ENCODE measurements at regions not wholly inside any gene's neighbourhood (a gene's known extent, or its start where the extent isn't known, plus 50 kb on each side); places are given as distances from the start of the nearest gene placed in this dataset.
"Not testable (repeated sequence)": the region's sequence is repeated elsewhere in the genome, so short reads cannot be mapped to it uniquely, and the experiment has no call there.

DNA sequence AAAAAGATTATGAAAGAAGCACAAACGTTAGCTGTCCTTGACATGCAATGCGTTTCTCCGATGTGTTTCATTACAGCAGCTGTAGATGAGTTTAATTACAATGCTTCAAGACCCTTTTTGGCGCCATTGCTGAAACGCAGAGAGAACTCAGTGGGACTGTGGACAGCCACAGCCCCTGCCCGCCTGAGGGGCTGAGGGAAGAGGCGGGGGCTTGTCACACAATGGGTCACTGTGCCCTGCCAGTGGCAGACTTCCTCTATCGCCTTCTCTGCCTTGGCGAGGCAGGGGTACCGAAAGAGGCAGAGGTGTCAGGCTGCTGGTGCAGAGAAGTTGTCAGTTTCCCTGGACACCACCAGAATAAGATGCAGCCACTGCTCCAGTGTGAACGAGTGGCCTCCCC is 252.0 kb downstream of the NR2F2 start:
- no peak for DNase-seq (ENCODE audit: low read depth)

DNA sequence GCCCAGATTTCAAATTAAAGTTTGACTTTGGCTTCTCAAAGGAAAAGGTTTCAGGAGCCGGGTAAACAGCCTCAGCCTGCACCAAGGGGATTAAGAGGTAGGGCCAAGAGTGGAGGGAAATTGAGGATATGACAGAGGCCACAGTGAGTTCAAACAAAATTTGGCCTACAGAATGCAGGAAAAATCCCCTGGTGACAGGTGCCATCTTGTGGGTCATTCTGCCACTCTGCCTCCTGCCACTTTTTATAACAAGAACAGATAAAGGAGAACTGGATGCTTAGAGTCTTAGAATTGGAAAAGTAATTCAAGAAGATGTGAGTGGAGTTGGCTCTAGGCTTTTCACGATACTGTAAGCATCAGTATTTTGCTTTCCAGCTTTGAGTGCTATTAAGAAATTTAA is 253.2 kb downstream of the NR2F2 start:
- no peak for DNase-seq (ENCODE audit: low read depth)

DNA sequence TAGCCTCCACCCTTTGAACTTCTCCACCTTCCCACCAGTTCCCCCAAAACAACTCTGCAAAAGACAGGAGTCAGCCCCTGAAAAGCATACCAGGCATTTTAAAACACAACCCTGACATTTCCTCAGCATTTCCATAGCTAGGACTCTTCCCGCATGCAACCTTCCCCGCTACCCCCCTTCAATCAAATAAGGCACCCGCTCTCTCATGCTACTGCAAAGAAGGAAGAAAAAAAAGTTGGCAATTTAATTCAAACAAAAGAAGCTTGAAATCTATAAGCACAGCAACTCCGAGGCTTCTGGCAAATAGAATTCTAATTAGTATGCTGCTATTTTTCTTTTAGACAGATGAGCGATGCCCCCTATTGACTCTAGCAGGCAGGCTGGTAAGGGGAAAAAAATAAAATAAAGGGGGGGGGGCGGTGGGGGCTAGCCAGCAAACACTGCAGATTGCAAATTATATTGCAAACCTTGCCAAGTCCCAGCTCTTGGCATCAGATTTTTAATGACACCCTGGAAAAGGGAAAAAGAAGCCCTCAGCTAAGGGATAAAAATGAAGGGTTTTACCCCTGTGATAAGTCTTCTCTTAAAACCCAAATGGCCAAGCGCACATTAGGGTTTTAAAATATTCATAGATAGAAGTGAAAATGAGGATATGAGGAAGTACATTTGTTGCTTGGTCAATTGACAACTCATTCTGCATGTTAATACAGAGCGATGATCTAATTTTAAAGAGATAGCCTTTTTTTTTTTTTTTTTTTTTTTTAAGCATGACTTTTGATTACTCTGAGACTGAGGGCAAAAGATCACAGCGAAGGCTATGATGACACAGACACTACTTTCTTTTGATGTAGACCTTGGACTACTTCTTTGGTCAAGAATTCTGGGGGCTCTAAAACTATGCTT is 255.2 kb downstream of the NR2F2 start:
- no peak for DNase-seq (ENCODE audit: low read depth)

DNA sequence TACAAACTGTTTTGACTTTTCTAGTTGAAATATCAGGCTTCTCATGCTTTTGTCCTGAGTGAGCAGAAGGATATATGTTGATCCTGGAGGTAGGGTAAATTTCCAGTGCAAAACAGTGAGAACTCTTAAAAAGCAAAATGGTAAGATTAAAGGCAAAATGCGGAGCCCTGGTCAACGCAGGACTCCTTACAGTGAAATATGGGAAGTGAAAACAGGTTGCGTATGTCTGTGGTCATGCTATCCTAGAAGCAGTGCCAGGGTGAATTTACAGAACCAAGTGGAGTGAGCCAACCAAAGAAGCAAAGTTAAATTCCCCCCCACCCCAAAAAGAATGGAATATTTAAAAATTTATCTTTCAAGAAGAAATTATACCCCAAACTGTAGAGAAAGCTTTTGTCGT is 256.4 kb downstream of the NR2F2 start:
- DNase-seq (ENCODE audit: low read depth) = no peak

DNA sequence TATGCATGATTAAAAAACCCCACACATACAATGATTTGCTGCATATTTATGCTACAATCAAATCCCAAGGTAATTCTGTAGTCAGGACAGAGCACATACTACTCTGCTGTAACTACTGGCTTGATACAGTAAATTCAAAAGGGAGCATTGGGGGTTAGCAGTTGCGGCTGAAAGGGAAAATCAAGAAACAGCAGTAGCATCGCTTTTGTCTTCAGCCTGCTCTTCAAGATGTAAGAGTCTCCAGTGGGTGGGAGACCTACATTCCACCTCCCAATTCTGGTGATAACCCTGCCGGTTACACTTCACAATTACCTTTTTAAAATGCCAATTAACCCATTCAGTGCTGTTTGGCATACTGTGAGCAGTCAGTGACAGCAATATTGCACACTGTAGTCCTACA is 259.4 kb downstream of the NR2F2 start:
- no peak for DNase-seq (ENCODE audit: low read depth)

DNA sequence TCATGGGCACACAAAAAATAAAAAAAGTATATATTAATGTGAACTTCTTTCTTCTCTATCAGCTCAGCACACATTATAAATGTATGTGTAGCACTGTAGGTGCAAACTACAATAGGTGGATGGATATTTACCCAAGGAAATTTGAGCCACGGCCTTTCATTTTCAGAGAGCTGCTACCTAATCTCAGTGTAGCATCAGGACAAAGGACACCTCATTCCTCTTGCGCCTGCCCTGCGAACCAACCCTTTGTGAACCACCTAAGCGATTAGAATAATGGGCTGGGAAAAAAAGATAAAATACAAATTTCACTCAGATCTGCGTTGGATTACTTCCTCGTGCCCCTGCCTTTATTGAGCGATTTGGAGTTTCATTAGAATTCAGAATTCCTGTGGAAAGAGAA is 263.2 kb downstream of the NR2F2 start:
- no peak for DNase-seq (ENCODE audit: low read depth)

DNA sequence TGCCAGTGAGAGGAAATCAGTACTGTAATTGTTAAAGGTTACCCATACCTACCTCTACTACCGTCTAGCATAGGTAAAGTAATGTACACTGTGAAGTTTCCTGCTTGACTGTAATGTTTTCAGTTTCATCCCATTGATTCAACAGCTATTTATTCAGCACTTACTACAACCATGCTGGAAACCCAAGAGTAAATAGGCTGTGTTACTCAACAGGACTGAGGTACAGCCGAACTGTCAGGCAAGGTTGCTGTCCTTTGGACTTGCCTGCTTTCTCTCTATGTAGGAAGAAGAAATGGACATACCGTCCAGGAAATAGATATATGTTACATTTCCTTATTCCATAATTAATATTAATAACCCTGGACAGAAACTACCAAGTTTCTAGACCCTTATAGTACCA is 265.5 kb downstream of the NR2F2 start:
- no peak for DNase-seq (ENCODE audit: low read depth)

DNA sequence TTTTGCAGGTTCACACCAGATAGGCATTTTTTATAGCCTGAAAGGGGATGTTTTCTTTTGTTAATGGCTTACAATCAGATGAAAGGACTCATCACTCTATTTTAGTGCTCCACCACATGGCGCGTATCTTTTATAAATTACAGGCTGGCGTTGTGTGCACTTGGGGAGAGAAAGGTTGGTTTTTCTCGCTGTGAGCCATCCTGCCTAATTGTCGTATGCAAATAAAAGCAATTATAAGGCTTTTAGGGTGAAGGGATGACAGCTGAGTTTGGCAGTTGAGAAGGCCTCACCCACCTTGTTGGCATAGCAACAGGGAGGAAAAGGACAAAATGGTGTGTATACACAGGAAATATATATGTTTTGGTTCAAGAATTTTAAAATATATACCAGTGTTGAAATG is 268.0 kb downstream of the NR2F2 start:
- DNase-seq (ENCODE audit: low read depth) = no peak

DNA sequence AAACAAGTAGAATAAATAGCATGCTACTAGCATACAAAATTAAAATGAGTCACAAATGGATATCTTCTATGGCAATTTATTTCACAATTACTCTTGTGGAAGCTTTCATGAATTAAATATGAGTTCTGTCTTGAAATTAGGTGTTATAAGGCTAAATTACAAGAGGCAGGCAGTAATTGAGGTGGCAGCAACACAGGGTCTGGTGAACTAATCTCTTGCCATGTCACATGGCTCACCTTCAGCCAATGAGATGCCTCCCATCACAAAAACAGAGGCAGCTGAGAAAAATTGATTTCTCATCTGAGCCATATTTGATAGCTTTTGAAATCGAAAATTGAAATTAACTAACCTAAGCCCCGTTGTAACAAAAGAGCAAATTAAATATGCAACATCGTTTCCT is 268.8 kb downstream of the NR2F2 start:
- no peak for DNase-seq (ENCODE audit: low read depth)

DNA sequence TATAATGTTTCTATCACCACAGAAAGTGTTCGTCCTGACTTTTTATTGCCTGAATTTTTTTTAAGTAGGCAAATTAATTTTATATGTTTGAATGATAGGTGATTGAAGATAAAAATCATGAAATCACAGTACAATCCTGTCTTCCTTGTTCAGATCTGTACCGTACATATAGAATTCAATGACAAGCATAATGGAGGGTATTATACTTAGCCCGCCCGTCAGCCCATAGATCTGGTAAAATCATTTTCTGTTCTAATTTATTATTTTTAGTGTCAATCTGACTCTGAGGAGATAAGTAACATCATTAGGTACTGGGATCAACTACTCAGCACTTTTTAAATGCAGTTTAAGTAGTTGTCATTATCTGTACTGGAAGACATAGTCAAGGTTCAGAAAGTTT is 269.9 kb downstream of the NR2F2 start:
- DNase-seq (ENCODE audit: low read depth) = no peak

DNA sequence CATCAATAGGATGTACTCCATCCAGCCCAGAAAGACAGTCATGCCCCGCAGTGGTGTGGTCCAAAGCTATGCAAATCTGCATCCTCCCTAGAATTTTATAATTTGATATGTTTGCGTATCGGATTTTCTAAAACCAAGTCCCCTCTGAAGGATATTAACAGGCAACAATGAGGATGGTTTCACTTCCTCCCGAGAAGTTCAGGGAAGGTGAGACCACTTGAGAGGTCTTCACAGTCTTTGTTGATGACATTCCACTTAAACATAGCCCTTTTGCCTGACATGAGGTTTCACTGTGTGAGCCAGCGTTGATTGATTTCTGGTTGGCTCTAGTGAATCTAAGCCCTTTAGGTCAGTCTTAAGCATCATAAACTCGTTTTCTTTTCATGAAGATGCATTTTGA is 276.1 kb downstream of the NR2F2 start:
- DNase-seq (ENCODE audit: low read depth) = no peak

DNA sequence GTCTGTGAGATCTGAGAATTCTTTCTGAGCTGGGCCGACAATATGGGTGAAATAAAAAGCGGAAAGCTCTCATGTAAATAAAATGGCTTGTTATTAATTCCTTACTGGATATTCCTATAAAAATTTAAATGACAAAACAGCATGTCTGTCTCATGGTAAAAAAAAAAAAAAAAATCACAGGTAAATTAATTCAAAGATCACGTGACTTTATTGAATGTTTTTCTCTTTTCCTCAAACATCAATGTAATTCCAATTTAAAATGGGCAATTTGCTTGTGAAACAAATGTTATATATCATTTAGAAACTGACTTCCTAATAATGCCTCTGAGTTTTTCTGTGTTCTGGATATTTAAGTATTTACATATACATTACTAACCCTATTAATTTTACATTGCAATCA is 280.3 kb downstream of the NR2F2 start:
- no peak for DNase-seq (ENCODE audit: low read depth)

DNA sequence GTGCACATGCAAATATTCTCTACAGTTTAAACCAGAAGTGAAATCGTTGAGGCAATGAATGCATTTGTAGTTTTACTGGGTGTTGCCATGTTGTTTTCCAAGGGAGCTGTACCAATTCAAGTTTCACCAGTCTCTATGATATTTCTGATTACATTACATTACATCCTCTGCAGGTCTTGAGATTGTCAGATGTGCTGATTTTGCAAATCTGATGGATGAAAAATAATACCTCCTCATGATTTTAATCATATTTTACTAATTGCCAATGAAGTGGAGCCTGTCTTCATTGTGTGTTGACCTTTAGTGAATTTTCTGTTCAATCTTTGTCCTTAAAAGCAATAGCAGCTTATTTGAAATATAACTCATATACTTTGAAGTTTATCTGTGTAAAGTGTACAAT is 282.4 kb downstream of the NR2F2 start:
- no peak for DNase-seq (ENCODE audit: low read depth)

DNA sequence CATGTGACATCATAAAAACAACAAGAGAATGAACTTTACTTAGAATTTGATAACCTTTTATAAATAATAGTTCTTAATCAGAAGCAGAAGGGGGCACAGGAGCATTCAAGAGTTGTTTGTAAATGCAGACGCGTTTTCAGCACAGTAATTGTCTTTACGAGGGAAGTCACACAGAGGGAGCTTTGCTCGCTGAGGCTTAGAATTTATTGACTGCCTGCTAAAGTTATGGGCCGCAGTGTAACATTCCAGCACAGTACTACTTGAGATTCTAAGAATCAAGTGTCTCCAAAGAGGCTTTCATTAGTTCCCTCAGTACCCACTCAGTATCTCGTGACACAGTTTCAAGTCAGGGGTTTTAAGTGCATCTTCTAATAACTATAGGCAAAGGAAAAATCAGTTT is 288.7 kb downstream of the NR2F2 start:
- no peak for DNase-seq (ENCODE audit: low read depth)

DNA sequence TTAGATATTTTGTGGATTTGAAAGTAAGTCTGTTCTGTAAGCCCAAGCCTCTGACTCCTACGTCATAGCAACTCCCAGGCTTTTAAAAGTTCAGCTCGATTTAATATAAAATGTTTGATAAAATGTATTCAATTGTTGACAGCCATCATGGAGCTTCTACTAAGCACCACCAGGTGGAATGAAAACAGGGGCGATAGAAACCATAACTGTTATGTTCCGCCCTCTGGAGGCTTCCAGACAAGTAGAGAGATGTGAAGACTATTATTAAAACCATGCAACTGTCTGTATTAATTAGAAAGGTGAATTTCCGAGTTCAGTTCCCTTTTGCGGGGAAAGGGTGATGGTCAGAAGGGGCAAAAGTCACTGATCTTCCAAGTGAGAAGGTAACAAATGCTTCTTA is 292.2 kb downstream of the NR2F2 start:
- DNase-seq (ENCODE audit: low read depth) = no peak

DNA sequence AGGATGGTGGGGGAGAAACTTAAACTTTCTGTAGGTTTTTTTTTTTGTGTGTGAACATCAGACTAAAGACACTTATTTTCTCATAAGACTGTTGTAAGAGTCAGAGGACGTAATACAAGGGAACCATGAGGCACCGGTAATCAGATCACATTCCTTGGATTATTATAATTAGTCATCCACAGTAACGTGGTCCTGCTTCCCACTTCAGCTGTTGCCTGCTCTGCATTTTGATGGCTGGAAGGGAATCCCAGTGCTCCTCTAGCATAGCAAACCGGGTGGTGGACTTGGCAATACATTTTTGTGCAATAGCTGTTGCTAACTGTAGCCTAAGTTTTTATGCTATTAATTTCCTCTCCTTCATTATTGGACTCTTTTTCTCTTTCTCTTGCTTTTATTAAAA is 294.8 kb downstream of the NR2F2 start:
- no peak for DNase-seq (ENCODE audit: low read depth)

DNA sequence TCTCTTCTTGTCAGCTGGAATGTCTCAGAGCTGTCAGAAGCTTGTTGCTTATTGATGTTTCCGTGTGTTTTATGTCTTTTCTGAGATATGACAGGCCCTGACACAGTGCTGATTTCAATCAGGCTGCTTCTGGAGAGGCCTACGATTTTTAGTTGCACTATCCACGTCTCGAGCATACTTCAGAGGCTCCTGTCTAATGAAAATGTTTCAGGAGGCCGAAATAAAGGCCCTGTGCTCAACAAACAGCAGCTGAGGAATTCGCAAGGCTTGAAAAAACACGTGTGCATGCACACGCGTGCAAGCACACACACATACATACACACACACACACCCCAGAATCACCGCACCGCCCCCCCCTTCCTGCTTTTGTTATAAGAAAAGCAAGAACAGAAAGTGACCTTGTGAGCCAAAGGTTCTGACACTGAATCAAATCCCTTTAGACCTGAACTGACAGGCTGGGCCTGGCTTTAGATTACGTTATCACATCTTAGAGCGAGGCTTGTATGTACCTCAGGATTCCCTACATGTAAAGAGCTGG is 296.6 kb downstream of the NR2F2 start:
- no peak for DNase-seq (ENCODE audit: low read depth)

DNA sequence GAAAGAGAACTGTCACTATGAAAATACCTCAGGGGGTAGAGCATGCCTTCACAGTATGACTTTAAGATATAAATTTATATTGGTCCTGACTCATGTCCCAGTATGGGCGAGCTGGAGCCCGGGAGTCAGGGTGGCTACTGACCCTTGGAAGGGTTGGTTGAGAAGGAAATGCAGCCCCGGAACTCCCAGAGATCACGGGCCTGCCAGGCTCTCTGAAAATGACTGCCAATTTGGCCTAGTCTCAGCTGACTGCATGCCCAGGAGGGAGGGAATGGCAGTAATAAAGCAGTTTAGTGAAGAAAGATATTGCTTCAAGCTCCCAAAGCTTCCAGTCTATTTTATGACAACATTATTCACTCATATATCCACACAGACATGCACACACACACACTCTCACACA is 299.0 kb downstream of the NR2F2 start:
- no peak for DNase-seq (ENCODE audit: low read depth)

DNA sequence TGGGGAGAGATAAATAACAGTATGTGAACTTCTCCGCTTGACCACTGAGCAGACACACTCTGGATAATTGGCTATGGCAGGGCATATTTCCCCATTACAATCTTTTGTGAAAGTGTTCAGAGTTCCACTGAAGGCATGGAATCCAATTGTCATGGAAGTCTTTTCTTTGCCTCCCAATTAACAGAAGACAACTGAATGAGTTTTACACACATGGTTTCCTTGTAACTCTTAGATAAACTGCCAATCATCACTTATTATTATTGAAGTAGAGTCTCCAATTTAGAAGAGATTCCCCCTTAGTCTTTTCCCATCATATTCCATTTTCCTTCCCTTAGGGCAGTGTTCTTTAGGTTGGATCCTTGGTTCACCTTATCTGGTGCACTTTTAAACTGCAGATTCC is 308.3 kb downstream of the NR2F2 start:
- no peak for DNase-seq (ENCODE audit: low read depth)

DNA sequence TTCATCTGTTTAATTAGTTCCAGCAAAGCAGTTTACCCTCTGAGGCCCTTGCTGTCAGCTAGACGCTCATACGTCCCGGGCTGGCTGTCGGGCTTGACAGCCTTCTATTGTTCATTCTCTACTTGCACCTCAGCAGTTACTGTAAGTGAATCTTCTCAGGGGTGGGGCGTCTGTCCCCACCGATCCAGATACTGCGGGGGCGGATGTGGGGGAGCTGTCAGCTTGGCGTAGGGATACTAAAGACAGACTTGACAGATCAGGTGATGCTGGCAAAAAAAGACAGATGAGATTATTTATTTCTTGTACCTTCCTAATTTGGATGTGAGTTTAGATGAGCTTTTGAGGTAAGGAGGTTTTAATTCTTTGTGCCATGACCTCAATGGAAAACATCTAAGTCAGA is 315.3 kb downstream of the NR2F2 start:
- no peak for DNase-seq (ENCODE audit: low read depth)

DNA sequence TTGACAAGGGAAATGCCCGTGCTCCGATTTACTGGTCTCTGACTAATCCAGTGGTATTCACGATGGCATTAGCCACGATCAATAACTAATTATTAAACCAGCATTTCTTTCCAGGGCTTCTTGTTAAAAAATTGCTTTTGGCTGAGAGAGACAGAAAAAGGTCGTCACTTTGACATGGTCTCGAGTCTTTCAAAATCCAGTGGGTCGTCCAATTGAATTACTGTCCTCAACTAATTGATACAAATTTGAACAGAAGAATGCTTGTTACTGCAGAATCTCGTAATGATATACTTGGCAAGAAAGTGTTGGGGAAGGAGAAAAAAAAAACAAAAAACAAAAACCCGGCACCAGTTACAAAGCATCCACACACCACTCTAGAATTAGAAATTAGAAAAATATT is 318.4 kb downstream of the NR2F2 start:
- no peak for DNase-seq (ENCODE audit: low read depth)

DNA sequence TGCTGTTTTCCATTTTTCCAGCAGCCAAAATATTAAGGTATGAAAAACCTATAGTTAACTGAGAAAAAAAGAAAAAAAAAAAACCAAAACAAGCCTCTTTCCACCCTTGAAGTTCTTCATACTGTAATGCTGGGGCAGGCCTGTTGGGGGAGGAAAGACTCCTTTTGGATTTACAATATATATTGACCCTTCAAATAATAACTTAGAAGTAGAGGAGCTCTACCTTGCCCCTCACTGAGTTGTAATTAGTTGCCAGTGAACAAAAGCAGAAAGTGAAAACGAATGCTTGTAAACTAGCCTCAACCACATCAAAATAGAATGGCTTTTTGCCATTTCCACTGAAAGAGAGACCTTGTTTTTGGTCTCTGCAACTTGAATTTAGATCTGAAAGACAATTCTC is 326.6 kb downstream of the NR2F2 start:
- no peak for DNase-seq (ENCODE audit: low read depth)

DNA sequence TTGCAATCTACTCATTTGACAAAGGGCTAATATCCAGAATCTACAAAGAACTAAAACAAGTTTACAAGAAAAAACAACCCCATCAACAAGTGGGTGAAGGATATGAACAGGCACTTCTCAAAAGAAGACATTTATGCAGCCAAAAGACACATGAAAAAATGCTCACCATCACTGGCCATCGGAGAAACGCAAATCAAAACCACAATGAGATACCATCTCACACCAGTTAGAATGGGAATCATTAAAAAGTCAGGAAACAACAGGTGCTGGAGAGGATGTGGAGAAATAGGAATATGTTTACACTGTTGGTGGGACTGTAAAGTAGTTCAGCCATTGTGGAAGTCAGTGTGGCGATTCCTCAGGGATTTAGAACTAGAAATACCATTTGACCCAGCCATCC is 336.5 kb downstream of the NR2F2 start:
- DNase-seq (ENCODE audit: low read depth) = not testable (repeated sequence)

DNA sequence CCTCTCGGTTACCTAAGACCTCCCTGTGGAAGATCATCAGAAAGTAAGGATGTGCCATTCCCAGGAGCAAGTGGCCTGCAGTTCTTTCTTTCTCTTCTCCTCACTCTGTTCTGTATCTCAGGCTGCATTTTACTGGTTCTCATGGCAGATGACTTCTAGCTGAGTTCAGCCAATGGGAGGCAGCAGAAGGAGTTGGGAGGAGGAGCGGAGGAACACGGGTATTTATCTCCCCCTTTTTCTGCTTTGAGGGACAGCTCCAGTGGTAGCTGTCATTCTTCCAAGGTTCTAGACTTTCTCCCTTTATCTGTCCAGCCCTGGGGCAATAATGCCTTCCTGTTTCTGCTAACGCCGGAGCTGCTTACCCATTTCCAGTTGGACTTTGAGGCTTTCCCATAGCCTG is 339.9 kb downstream of the NR2F2 start:
- no peak for DNase-seq (ENCODE audit: low read depth)

Measured in non-pigmented ciliary epithelial cell (primary cell).